HG03103 (cell line): ENCODE measurements at regions not wholly inside any gene's neighbourhood (a gene's known extent, or its start where the extent isn't known, plus 50 kb on each side); places are given as distances from the start of the nearest gene placed in this dataset.
"Not testable (repeated sequence)": the region's sequence is repeated elsewhere in the genome, so short reads cannot be mapped to it uniquely, and the experiment has no call there.

ENCODE experiments used
- ATAC-seq: cut with Tn5 transposase; IDR thresholded peaks from one replicate; pipeline ENCODE4 v1.9.1; 2021; ENCODE audit warnings: low read depth; ENCODE audit not compliant: unreplicated experiment

- no peak for ATAC-seq
These were observed 182.7 kb downstream of the TAF11L14 start for GRCh38 chr5:17816944-17817343.

- no peak for ATAC-seq
These were observed 183.7 kb downstream of the TAF11L14 start for GRCh38 chr5:17817990-17818389.

GRCh38 chr5:17819783-17820182 is 185.5 kb downstream of the TAF11L14 start:
- ATAC-seq, result no peak

GRCh38 chr5:17828681-17829080 is 194.4 kb downstream of the TAF11L14 start:
- no peak for ATAC-seq

GRCh38 chr5:17829456-17829855 is 195.2 kb downstream of the TAF11L14 start:
- no peak for ATAC-seq

GRCh38 chr5:17831279-17831678 is 197.0 kb downstream of the TAF11L14 start:
- ATAC-seq, result no peak

GRCh38 chr5:17832949-17833745 is 198.9 kb downstream of the TAF11L14 start:
- ATAC-seq, result no peak

GRCh38 chr5:17837757-17838156 is 203.5 kb downstream of the TAF11L14 start:
- ATAC-seq, result no peak

- ATAC-seq, result no peak
These were observed 204.2 kb downstream of the TAF11L14 start for GRCh38 chr5:17838469-17838868.

- no peak for ATAC-seq
These were observed 205.6 kb downstream of the TAF11L14 start for GRCh38 chr5:17839848-17840247.

- ATAC-seq, result no peak
These were observed 212.2 kb downstream of the TAF11L14 start for GRCh38 chr5:17846496-17846895.

- no peak for ATAC-seq
These were observed 213.0 kb downstream of the TAF11L14 start for GRCh38 chr5:17847286-17847685.

- ATAC-seq, result no peak
These were observed 217.9 kb downstream of the TAF11L14 start for GRCh38 chr5:17852111-17852510.

- ATAC-seq, result no peak
These were observed 218.5 kb downstream of the TAF11L14 start for GRCh38 chr5:17852740-17853139.

- no peak for ATAC-seq
These were observed 220.6 kb downstream of the TAF11L14 start for GRCh38 chr5:17854901-17855300.

GRCh38 chr5:17860660-17861315 is 226.5 kb downstream of the TAF11L14 start:
- no peak for ATAC-seq

GRCh38 chr5:17864903-17865302 is 230.6 kb downstream of the TAF11L14 start:
- ATAC-seq, result not testable (repeated sequence)

GRCh38 chr5:17865966-17866365 is 231.7 kb downstream of the TAF11L14 start:
- ATAC-seq, result not testable (repeated sequence)

GRCh38 chr5:17872204-17872603 is 237.9 kb downstream of the TAF11L14 start:
- no peak for ATAC-seq

GRCh38 chr5:17878541-17878940 is 244.3 kb downstream of the TAF11L14 start:
- ATAC-seq, result no peak

GRCh38 chr5:17879276-17879675 is 245.0 kb downstream of the TAF11L14 start:
- ATAC-seq, result no peak

GRCh38 chr5:17880869-17881268 is 246.6 kb downstream of the TAF11L14 start:
- ATAC-seq, result no peak
